ENCODE measurements at regions not wholly inside any gene's neighbourhood (a gene's known extent, or its start where the extent isn't known, plus 50 kb on each side); places are given as distances from the start of the nearest gene placed in this dataset.

- no peaks in the 10 kb centered on the region for H3K79me2 ChIP-seq (ENCODE audit: insufficient read depth, low read length)
- no TSS peak for BruUV-seq (replicated peaks)
- H3K4me1 ChIP-seq (ENCODE audit: control insufficient read depth in 1 of 2, insufficient read depth in 2 of 2, low read length in 2 of 2): no peaks in the 10 kb centered on the region
- ATAC-seq (no peak), DNase-seq (ENCODE audit: low read depth, low spot score) (no peak)
- CTCF ChIA-PET: no interaction called here
- no peak overlapping the region for H3K27ac ChIP-seq (ENCODE audit: low read depth, low read length)
- H3K9me3 ChIP-seq (ENCODE audit: control insufficient read depth in 1 of 2, insufficient read depth in 1 of 2, low read depth in 1 of 2, low read length in 2 of 2): peaks cover 4 to 22% of the 10 kb centered on the region in 2 experiments; a peak in 2 of 4 replicates
- POLR2A ChIA-PET: no interaction called here
- RAD21 ChIA-PET (ENCODE audit: low non-redundant PET in 1 of 2, low total read pairs in 2 of 2, uncharacterized antibody in 2 of 2, unreplicated experiment in 2 of 2): no interaction called here
- H2AFZ ChIP-seq (ENCODE audit: low read depth, low read length, poor library complexity, severe bottlenecking): no peak overlapping the region
- no peak overlapping the region for H3K4me3 ChIP-seq (replicated peaks in 1 of 2; ENCODE audit: low read depth in 1 of 2, low read length in 2 of 2)
- intact Hi-C loops (cut with micrococcal nuclease): no loop called here
- H3K4me2 ChIP-seq (ENCODE audit: low read length): no peak overlapping the region
- no peaks in the 10 kb centered on the region for H3K36me3 ChIP-seq (ENCODE audit: control insufficient read depth in 1 of 2, insufficient read depth in 2 of 2, low read length in 2 of 2)
- no peaks in the 10 kb centered on the region for H4K20me1 ChIP-seq (ENCODE audit: insufficient read depth)
- no peak overlapping the region for H3K9ac ChIP-seq (ENCODE audit: low read length)
- TF ChIP-seq CEBPB (IDR thresholded peaks at IDR 0.05; ENCODE audit: low read depth) (no peak), JUND (IDR thresholded peaks at IDR 0.05) (no peak), SP1 (IDR thresholded peaks at IDR 0.05; ENCODE audit: low read depth) (no peak), EZH2 (IDR thresholded peaks at IDR 0.05) (no peak), ZBTB33 (IDR thresholded peaks at IDR 0.05; ENCODE audit: extremely low read depth, insufficient replicate concordance, low read length) (no peak), ZNF274 (IDR thresholded peaks at IDR 0.05; ENCODE audit: low read depth, low read length) (no peak), MAX (IDR thresholded peaks at IDR 0.05) (no peak), ATF3 (IDR thresholded peaks at IDR 0.05) (no peak), SRF (IDR thresholded peaks at IDR 0.05; ENCODE audit: low read depth) (no peak), RAD21 (IDR thresholded peaks at IDR 0.05; ENCODE audit: low read depth) (no peak)
- no peaks in the 10 kb centered on the region for H3K27me3 ChIP-seq (ENCODE audit: insufficient read depth, low read length)
- H3K9me2 ChIP-seq (ENCODE audit: insufficient read depth): no peaks in the 10 kb centered on the region
Observed at GRCh38 chr14:25750436-25750835, 700.5 kb upstream of the STXBP6 start.

Data from HCT116 (cell line).